Neutrophil (primary cell): ENCODE measurements at regions not wholly inside any gene's neighbourhood (a gene's known extent, or its start where the extent isn't known, plus 50 kb on each side); places are given as distances from the start of the nearest gene placed in this dataset.

Experiments used
- H3K27ac ChIP-seq: fragments of 200-600 bp; sonication (generic); 2 replicates; pipeline ENCODE4 v1.5.1; 2016; ENCODE audit warnings: mild to moderate bottlenecking, moderate library complexity
- H3K27me3 ChIP-seq: fragments of 200-600 bp; sonication (generic); 2 replicates; pipeline ENCODE4 v1.6.0; 2016; ENCODE audit warnings: mild to moderate bottlenecking
- H3K36me3 ChIP-seq: fragments of 200-600 bp; sonication (generic); 2 replicates; pipeline ENCODE4 v1.5.1; 2017
- H3K4me1 ChIP-seq, 2 experiments: fragments of 200-600 bp in 1 of 2; sonication (generic) in 1 of 2; 1 replicate in 1 of 2; 2 replicates in 1 of 2; pipeline versions ENCODE4 v1.5.1 to v1.6.1; 2013 to 2016; ENCODE audit warnings: low read depth in 1 of 2, low read length in 1 of 2, mild to moderate bottlenecking in 1 of 2, moderate library complexity in 1 of 2; ENCODE audit not compliant: control insufficient read depth in 1 of 2, insufficient read depth in 1 of 2
- H3K4me3 ChIP-seq, 2 experiments: fragments of 200-600 bp in 1 of 2; sonication (generic) in 1 of 2; 1 replicate in 1 of 2; 2 replicates in 1 of 2; pipeline ENCODE4 v1.5.1; 2013 to 2016; ENCODE audit warnings: low read depth in 1 of 2, low read length in 1 of 2, mild to moderate bottlenecking in 1 of 2, moderate library complexity in 1 of 2
- H3K9me3 ChIP-seq: fragments of 200-600 bp; sonication (generic); 2 replicates; pipeline ENCODE4 v1.5.1; 2016
- CTCF ChIP-seq: fragments of 200-600 bp; sonication (generic); IDR thresholded peaks from 2 replicates; pipeline ENCODE4 v1.5.1; 2016; ENCODE audit warnings: antibody characterized with exemption

GRCh38 chr16:65195998-65196397, 74.1 kb upstream of the CDH11 start:
- Histone ChIP-seq H3K27me3 (no peaks in the 10 kb centered on the region), H3K9me3 (no peaks in the 10 kb centered on the region), H3K4me3 (no peak overlapping the region), H3K4me1 (no peaks in the 10 kb centered on the region), H3K36me3 (no peaks in the 10 kb centered on the region), H3K27ac (no peak overlapping the region)
- no peak for TF ChIP-seq CTCF

DNA sequence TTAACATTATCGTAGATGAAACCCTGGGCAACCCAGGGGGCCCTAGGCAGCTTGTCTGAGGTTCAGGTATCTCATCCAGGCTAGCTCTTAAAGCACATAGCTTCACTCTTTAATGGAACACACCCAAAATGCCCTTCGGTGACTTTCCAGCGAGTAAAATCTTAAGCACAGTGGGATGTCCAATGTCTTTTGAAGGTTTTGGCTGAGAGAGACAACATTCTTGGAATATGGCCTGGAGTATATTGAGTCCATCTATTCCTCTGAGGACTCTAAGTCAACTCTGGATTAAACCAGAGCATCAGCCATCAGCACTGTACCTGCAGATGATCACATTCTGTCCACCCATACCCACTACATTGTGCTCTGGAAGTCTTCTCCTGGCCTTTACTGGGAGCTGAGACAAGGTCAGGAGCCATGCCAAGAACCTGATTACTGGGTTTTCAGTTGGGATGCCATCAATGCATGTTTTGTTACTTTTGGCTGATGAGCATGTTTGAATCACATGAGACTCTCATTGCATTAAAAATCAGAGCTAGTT, 63.4 kb upstream of the CDH11 start:
- Histone ChIP-seq H3K27me3 (no peaks in the 10 kb centered on the region), H3K9me3 (no peaks in the 10 kb centered on the region), H3K36me3 (no peaks in the 10 kb centered on the region), H3K27ac (no peak overlapping the region), H3K4me1 (no peaks in the 10 kb centered on the region), H3K4me3 (no peak overlapping the region)
- TF ChIP-seq CTCF, result no peak

DNA sequence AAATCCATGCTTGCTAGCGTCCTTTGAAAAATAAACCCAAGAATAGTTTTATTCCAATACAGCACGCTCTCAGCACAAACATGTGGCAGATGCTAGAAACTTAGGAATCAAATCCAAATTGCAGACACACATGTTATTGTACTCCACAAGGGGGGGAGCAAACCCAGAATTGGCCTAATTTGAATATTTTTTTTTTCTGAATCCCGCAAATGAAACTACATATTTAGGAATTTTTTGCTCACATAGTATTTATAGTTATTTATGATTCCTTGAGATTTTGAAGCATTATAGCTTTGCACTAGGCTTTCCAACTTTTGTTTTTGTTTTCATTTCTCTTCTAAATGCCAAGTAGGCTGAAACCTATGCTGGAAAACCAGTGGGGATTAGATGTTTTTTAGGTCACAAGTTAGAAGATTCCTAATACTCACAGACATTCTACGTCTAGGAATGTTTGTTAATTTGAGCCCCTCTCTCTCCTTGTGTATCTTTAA, 59.3 kb upstream of the CDH11 start:
- TF ChIP-seq CTCF, result no peak
- Histone ChIP-seq H3K36me3 (no peaks in the 10 kb centered on the region), H3K27me3 (no peaks in the 10 kb centered on the region), H3K4me1 (no peaks in the 10 kb centered on the region), H3K27ac (no peak overlapping the region), H3K4me3 (no peak overlapping the region), H3K9me3 (no peaks in the 10 kb centered on the region)

- TF ChIP-seq CTCF, result no peak
- Histone ChIP-seq H3K27me3 (no peaks in the 10 kb centered on the region), H3K27ac (no peak overlapping the region), H3K36me3 (no peaks in the 10 kb centered on the region), H3K4me1 (no peaks in the 10 kb centered on the region), H3K4me3 (no peak overlapping the region), H3K9me3 (no peaks in the 10 kb centered on the region)
Measured at GRCh38 chr16:65178151-65178550, 56.3 kb upstream of the CDH11 start.

GRCh38 chr16:65176603-65177002, 54.7 kb upstream of the CDH11 start:
- Histone ChIP-seq H3K4me3 (no peak overlapping the region), H3K9me3 (no peaks in the 10 kb centered on the region), H3K4me1 (no peaks in the 10 kb centered on the region), H3K27me3 (no peaks in the 10 kb centered on the region), H3K36me3 (no peaks in the 10 kb centered on the region), H3K27ac (no peak overlapping the region)
- TF ChIP-seq CTCF, result no peak

DNA sequence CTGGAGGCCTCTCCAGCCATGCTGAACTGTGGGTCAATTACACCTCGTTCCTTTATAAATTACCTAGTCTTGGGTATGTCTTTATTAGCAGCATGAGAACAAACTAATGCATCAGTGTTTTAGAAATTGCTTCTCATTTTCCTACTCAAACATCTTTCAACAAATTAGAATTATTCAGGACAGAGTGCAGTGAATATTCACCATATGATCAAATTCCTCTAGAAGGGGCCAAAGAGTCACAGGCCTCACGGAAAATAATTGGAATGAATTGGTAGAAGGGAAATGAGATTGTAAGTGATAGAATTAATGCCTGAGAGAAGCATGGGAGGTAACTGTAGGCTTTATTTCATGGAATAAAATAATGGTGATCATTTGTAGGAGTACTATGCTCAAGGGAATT, 50.5 kb upstream of the CDH11 start:
- Histone ChIP-seq H3K36me3 (no peaks in the 10 kb centered on the region), H3K4me3 (no peak overlapping the region), H3K4me1 (no peaks in the 10 kb centered on the region), H3K9me3 (no peaks in the 10 kb centered on the region), H3K27ac (no peak overlapping the region), H3K27me3 (no peaks in the 10 kb centered on the region)
- TF ChIP-seq CTCF, result no peak
